ENCODE measurements at regions not wholly inside any gene's neighbourhood (a gene's known extent, or its start where the extent isn't known, plus 50 kb on each side); places are given as distances from the start of the nearest gene placed in this dataset.

DNA sequence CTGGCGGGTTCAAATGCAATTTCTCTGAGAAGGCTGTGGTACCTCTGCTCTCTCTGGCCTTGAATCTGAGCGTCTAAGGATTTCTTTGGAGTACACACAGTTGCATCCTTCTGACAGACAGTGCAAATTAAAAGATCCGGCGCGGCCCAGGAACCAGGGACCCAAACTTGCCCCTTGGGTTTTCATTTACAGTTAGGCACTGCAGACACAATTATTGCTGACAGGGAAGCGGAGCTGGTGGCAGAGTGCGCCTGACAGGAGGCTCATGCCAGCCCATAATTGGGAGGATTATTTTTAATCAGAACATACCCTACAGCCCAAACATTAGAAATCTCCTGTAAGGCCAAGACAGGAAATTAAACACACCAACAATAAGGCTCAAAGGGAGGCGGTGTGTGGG, 1023.4 kb upstream of the RBFOX1 start:
- Histone ChIP-seq H3K9me1 (ENCODE audit: insufficient read depth, low read length) (no peaks in the 10 kb centered on the region), H3K14ac (replicated peaks; ENCODE audit: low read depth, low read length) (no peak overlapping the region), H3K9ac (ENCODE audit: low read depth, low read length) (no peak overlapping the region), H2AK5ac (ENCODE audit: low read depth, low read length) (no peak overlapping the region), H4K5ac (ENCODE audit: low read depth, low read length) (no peak overlapping the region), H3K4ac (ENCODE audit: low read depth, low read length) (no peak overlapping the region), H3K27ac (ENCODE audit: insufficient read depth, low read length) (no peak overlapping the region), H2AK9ac (replicated peaks; ENCODE audit: low read depth, low read length, poor library complexity) (no peak overlapping the region), H3K4me2 (ENCODE audit: low read depth, low read length) (no peak overlapping the region), H3K4me1 (ENCODE audit: control insufficient read depth, insufficient read depth, low read length) (no peaks in the 10 kb centered on the region), H3K27me3 (ENCODE audit: control insufficient read depth, insufficient read depth, low read length) (no peaks in the 10 kb centered on the region), H2AFZ (replicated peaks; ENCODE audit: low read length, poor library complexity) (no peak overlapping the region), H3K36me3 (ENCODE audit: control insufficient read depth, insufficient read depth, low read length) (no peaks in the 10 kb centered on the region), H3K4me3 (ENCODE audit: insufficient read depth, low read depth, low read length) (no peak overlapping the region), H2BK120ac (ENCODE audit: low read depth, low read length) (no peak overlapping the region), H2BK20ac (ENCODE audit: low read depth, low read length) (no peak overlapping the region), H4K8ac (ENCODE audit: low read depth in 2 of 2, low read length in 2 of 2) (no peak overlapping the region), H3K56ac (ENCODE audit: extremely low read depth, insufficient read depth, low read length) (no peak overlapping the region), H2BK15ac (ENCODE audit: low read depth, low read length) (no peak overlapping the region), H4K20me1 (ENCODE audit: insufficient read depth, low read length) (no peaks in the 10 kb centered on the region), H3K9me3 (ENCODE audit: control insufficient read depth, insufficient read depth, low read length) (peaks cover 23% of the 10 kb centered on the region), H3K79me1 (ENCODE audit: low read depth in 1 of 2, low read length in 2 of 2) (no peaks in the 10 kb centered on the region), H4K91ac (ENCODE audit: insufficient read depth, low read depth, low read length) (no peak overlapping the region), H3K18ac (ENCODE audit: low read depth, low read length) (no peak overlapping the region), H2BK5ac (ENCODE audit: low read depth, low read length, poor library complexity, severe bottlenecking) (no peak overlapping the region), H3K23ac (ENCODE audit: low read depth, low read length) (no peak overlapping the region)
- TF ChIP-seq, protein P1, sequence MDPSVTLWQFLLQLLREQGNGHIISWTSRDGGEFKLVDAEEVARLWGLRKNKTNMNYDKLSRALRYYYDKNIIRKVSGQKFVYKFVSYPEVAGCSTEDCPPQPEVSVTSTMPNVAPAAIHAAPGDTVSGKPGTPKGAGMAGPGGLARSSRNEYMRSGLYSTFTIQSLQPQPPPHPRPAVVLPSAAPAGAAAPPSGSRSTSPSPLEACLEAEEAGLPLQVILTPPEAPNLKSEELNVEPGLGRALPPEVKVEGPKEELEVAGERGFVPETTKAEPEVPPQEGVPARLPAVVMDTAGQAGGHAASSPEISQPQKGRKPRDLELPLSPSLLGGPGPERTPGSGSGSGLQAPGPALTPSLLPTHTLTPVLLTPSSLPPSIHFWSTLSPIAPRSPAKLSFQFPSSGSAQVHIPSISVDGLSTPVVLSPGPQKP (IDR thresholded peaks at IDR 0.05; ENCODE audit: borderline replicate concordance, low read depth, low read length) = no peak
- ChIA-PET POLR2A (ENCODE audit: unreplicated experiment) (no interaction called here), CTCF (no interaction called here)
- BruUV-seq (replicated peaks) = no TSS peak
- WGBS, 2 experiments (ENCODE audit: extremely low coverage in 2 of 2, insufficient read length in 1 of 2) = 45% methylated on average over 4 of the region's 8 CpGs; no CpG with 5 or more reads in 1 of the 2 experiments
- intact Hi-C loops (cut with micrococcal nuclease) (no loop called here), dilution Hi-C loops (cut with HindIII; ENCODE audit: low sequenced_read_pairs, unreplicated experiment) (no loop called here), in situ Hi-C loops (cut with MboI; ENCODE audit: low sequenced_read_pairs) (no loop called here)
- ATAC-seq (ENCODE audit: low read depth) = no peak
- DNase-seq = no peak
